ENCODE measurements at regions not wholly inside any gene's neighbourhood (a gene's known extent, or its start where the extent isn't known, plus 50 kb on each side); places are given as distances from the start of the nearest gene placed in this dataset.

DNA sequence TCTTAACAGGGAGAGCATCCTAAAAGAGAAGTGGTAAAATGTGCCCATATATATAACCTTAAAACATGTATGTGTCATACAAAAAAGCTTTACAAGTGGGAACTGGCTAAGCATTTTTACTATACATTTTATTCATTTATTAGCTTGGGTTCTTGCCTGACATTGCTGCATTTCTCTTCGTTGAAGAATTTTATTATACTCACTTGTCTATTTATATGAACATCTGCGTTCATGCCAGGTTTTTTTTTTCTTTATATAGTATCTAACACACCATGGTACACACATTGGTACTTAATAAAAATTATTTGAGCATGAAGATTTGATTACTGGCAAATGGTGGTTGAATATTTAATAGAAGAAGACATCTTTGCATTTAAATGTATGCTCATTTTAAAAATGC, 492.3 kb downstream of the SPATA31D1 start:
- Histone ChIP-seq H3K79me2 (ENCODE audit: insufficient read depth, low read length) (no peaks in the 10 kb centered on the region), H3K9me2 (replicated peaks; ENCODE audit: low read depth, low read length) (no peaks in the 10 kb centered on the region), H3F3A (ENCODE audit: low read depth) (no peaks in the 10 kb centered on the region), H3K4me1 (ENCODE audit: insufficient read depth, low read length, poor library complexity, severe bottlenecking) (peaks cover 10% of the 10 kb centered on the region), H4K20me1 (ENCODE audit: insufficient read depth, low read length, poor library complexity, severe bottlenecking) (no peaks in the 10 kb centered on the region), H2AFZ (ENCODE audit: low read length) (no peak overlapping the region), H3K27me3 (ENCODE audit: insufficient read depth, low read length, poor library complexity, severe bottlenecking) (no peaks in the 10 kb centered on the region), H3K4me3 (ENCODE audit: low read length, poor library complexity, severe bottlenecking) (no peak overlapping the region), H3K4me2 (ENCODE audit: low read depth, low read length, poor library complexity, severe bottlenecking) (no peak overlapping the region), H3K9ac (ENCODE audit: low read depth, low read length, poor library complexity, severe bottlenecking) (no peak overlapping the region), H3K9me3 (ENCODE audit: insufficient read depth, low read depth, low read length) (no peaks in the 10 kb centered on the region), H3K36me3 (ENCODE audit: insufficient read depth, low read length) (no peaks in the 10 kb centered on the region)
- no peak for TF ChIP-seq EZH2phosphoT487 (IDR thresholded peaks at IDR 0.05; ENCODE audit: borderline replicate concordance)
- TF ChIP-seq, protein P1, sequence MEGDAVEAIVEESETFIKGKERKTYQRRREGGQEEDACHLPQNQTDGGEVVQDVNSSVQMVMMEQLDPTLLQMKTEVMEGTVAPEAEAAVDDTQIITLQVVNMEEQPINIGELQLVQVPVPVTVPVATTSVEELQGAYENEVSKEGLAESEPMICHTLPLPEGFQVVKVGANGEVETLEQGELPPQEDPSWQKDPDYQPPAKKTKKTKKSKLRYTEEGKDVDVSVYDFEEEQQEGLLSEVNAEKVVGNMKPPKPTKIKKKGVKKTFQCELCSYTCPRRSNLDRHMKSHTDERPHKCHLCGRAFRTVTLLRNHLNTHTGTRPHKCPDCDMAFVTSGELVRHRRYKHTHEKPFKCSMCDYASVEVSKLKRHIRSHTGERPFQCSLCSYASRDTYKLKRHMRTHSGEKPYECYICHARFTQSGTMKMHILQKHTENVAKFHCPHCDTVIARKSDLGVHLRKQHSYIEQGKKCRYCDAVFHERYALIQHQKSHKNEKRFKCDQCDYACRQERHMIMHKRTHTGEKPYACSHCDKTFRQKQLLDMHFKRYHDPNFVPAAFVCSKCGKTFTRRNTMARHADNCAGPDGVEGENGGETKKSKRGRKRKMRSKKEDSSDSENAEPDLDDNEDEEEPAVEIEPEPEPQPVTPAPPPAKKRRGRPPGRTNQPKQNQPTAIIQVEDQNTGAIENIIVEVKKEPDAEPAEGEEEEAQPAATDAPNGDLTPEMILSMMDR (conservative IDR thresholded peaks at IDR 0.05; ENCODE audit: low read length): no peak

DNA sequence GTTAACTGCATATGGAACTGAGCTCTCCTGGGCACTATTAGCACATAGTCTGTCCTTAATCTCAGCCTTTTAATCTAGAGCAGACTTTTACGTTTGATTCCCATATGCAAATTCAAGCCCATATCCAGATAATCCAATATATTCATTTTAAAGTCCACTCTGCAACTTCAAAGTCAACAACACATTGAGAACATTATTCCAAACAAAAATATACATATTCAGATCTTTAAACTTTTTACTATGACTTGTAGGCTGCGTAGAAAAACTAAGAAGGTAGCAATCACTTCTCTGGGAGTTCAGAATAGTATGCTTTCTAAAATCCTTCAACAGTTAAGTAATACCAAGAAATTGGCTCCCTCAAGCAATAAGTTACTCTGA, 499.4 kb downstream of the SPATA31D1 start:
- TF ChIP-seq EZH2phosphoT487 (IDR thresholded peaks at IDR 0.05; ENCODE audit: borderline replicate concordance): no peak
- TF ChIP-seq, protein P1 (conservative IDR thresholded peaks at IDR 0.05; ENCODE audit: low read length): no peak
- H2AFZ ChIP-seq (ENCODE audit: low read length): no peak overlapping the region
- no peak overlapping the region for H3K4me3 ChIP-seq (ENCODE audit: low read length, poor library complexity, severe bottlenecking)

GRCh38 chr9:82488313-82489200, 500.0 kb downstream of the SPATA31D1 start:
- Histone ChIP-seq H3K27me3 (ENCODE audit: insufficient read depth, low read length, poor library complexity, severe bottlenecking) (no peaks in the 10 kb centered on the region), H3K9me2 (replicated peaks; ENCODE audit: low read depth, low read length) (no peaks in the 10 kb centered on the region), H3K9ac (ENCODE audit: low read depth, low read length, poor library complexity, severe bottlenecking) (no peak overlapping the region), H3K4me2 (ENCODE audit: low read depth, low read length, poor library complexity, severe bottlenecking) (no peak overlapping the region), H3F3A (ENCODE audit: low read depth) (no peaks in the 10 kb centered on the region), H3K4me1 (ENCODE audit: insufficient read depth, low read length, poor library complexity, severe bottlenecking) (peaks cover 16% of the 10 kb centered on the region), H3K4me3 (ENCODE audit: low read length, poor library complexity, severe bottlenecking) (no peak overlapping the region), H3K9me3 (ENCODE audit: insufficient read depth, low read depth, low read length) (no peaks in the 10 kb centered on the region), H2AFZ (ENCODE audit: low read length) (no peak overlapping the region), H3K36me3 (ENCODE audit: insufficient read depth, low read length) (no peaks in the 10 kb centered on the region), H4K20me1 (ENCODE audit: insufficient read depth, low read length, poor library complexity, severe bottlenecking) (no peaks in the 10 kb centered on the region), H3K79me2 (ENCODE audit: insufficient read depth, low read length) (no peaks in the 10 kb centered on the region)
- no peak for TF ChIP-seq EZH2phosphoT487 (IDR thresholded peaks at IDR 0.05; ENCODE audit: borderline replicate concordance)
- TF ChIP-seq, protein P1 (conservative IDR thresholded peaks at IDR 0.05; ENCODE audit: low read length): no peak

More for the DNA sequence above, 499.4 kb downstream of the SPATA31D1 start:
- H3K36me3 ChIP-seq (ENCODE audit: insufficient read depth, low read length): no peaks in the 10 kb centered on the region
- H3K79me2 ChIP-seq (ENCODE audit: insufficient read depth, low read length): no peaks in the 10 kb centered on the region
- no peak overlapping the region for H3K9ac ChIP-seq (ENCODE audit: low read depth, low read length, poor library complexity, severe bottlenecking)
- H3K27me3 ChIP-seq (ENCODE audit: insufficient read depth, low read length, poor library complexity, severe bottlenecking): no peaks in the 10 kb centered on the region
- no peaks in the 10 kb centered on the region for H3F3A ChIP-seq (ENCODE audit: low read depth)
- no peak overlapping the region for H3K4me2 ChIP-seq (ENCODE audit: low read depth, low read length, poor library complexity, severe bottlenecking)
- no peaks in the 10 kb centered on the region for H3K9me2 ChIP-seq (replicated peaks; ENCODE audit: low read depth, low read length)
- H3K4me1 ChIP-seq (ENCODE audit: insufficient read depth, low read length, poor library complexity, severe bottlenecking): peaks cover 16% of the 10 kb centered on the region
- H4K20me1 ChIP-seq (ENCODE audit: insufficient read depth, low read length, poor library complexity, severe bottlenecking): no peaks in the 10 kb centered on the region
- no peaks in the 10 kb centered on the region for H3K9me3 ChIP-seq (ENCODE audit: insufficient read depth, low read depth, low read length)

Data from Loucy (cell line).